Spleen (tissue), 7 donors: ENCODE measurements at regions not wholly inside any gene's neighbourhood (a gene's known extent, or its start where the extent isn't known, plus 50 kb on each side); places are given as distances from the start of the nearest gene placed in this dataset.

Source experiments
- CTCF ChIP-seq, 11 experiments: fragments of 200-600 bp in 7 of 11; fragments of 450-650 bp in 4 of 11; sonication (generic) in 4 of 11; IDR thresholded peaks in 8 of 11; conservative IDR thresholded peaks in 3 of 11; 1 replicate in 7 of 11; 2 replicates in 4 of 11; pipeline versions ENCODE4 v1.4.0 to v1.8.0; 2016 to 2021; ENCODE audit warnings: antibody characterized with exemption in 11 of 11, inconsistent platforms in 4 of 11, mild to moderate bottlenecking in 1 of 11
- POLR2A ChIP-seq, 3 donors: fragments of 450-650 bp; IDR thresholded peaks; one replicate each; pipeline ENCODE4 v1.5.1; 2017; ENCODE audit warnings: antibody characterized with exemption in 3 of 3, mild to moderate bottlenecking in 1 of 3
- POLR2AphosphoS5 ChIP-seq, 3 donors: sonication (generic); formaldehyde crosslinking; IDR thresholded peaks; one replicate each; pipeline ENCODE4 v1.5.1; 2017; ENCODE audit warnings: antibody characterized with exemption in 3 of 3
- donor health status: DM: no; HTN: no; CAD: no; lungs with moderate emphysema.
- donor health status: DM: no; HTN: no; CAD: no.
- donor health status: DM: no; HTN: no; CAD: no.

- TF ChIP-seq CTCF (IDR thresholded peaks at IDR 0.05 in 8 of 11, conservative IDR thresholded peaks at IDR 0.05 in 3 of 11) (no peak), POLR2A (IDR thresholded peaks at IDR 0.05) (no peak), POLR2AphosphoS5 (IDR thresholded peaks at IDR 0.05) (no peak)
These were observed 86.3 kb upstream of the BMP2K start for GRCh38 chr4:78689700-78690323.
